Lower leg skin (tissue), 3 donors: ENCODE measurements at regions not wholly inside any gene's neighbourhood (a gene's known extent, or its start where the extent isn't known, plus 50 kb on each side); places are given as distances from the start of the nearest gene placed in this dataset.

Experiments used
- CTCF ChIP-seq, 3 donors: fragments of 450-650 bp; IDR thresholded peaks; one replicate each; pipeline ENCODE4 v1.5.1; 2016; ENCODE audit warnings: antibody characterized with exemption in 3 of 3, mild to moderate bottlenecking in 3 of 3, moderate library complexity in 2 of 3
- POLR2A ChIP-seq, 2 donors: fragments of 450-650 bp; IDR thresholded peaks; one replicate each; pipeline ENCODE4 v1.6.1; 2016 to 2017; ENCODE audit warnings: antibody characterized with exemption in 2 of 2, mild to moderate bottlenecking in 1 of 2, moderate library complexity in 1 of 2

DNA sequence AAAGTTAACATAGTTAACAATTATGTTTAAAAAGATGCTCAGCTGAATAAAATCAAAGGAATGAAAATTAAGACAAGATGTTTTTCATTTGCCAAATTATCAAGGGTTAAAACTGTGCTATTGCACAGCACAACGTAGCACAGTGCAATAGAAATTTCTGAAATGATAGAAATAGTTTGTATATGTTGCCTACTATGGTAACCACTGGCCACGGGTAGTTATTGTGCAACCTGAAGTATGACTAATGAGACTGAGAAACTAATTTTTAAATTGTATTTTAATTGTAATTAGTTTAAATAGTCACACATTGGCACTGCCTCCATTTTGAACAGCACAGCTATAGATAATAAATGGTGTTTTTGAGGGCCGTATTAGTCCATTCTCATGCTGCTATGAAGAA is 343.1 kb upstream of the FAM241A start:
- no peak for TF ChIP-seq CTCF (IDR thresholded peaks at IDR 0.05)
- TF ChIP-seq POLR2A (IDR thresholded peaks at IDR 0.05): no peak
